ENCODE measurements at regions not wholly inside any gene's neighbourhood (a gene's known extent, or its start where the extent isn't known, plus 50 kb on each side); places are given as distances from the start of the nearest gene placed in this dataset.

DNA sequence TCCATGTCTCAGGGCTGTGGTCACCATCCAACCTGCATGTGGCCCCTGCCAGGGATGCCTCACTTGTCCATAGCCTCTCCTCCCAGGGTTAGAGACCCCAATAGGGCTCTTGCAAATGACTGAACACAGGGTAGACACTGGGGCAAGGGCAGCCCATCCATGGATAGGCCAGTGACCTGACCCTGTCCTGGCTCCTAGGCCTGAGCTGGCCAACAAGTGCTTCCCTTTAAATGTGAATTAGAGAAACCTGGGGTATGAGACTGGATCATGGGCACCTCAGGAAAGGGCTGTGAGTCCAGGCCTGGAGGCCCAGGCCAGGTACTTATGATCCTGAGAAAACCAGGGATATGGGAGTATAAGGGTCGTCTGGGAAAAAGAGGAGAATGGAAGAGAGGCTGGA lies 64.5 kb downstream of the COPS8 start:
- DNase-seq (ENCODE audit: low spot score), result no peak

DNA sequence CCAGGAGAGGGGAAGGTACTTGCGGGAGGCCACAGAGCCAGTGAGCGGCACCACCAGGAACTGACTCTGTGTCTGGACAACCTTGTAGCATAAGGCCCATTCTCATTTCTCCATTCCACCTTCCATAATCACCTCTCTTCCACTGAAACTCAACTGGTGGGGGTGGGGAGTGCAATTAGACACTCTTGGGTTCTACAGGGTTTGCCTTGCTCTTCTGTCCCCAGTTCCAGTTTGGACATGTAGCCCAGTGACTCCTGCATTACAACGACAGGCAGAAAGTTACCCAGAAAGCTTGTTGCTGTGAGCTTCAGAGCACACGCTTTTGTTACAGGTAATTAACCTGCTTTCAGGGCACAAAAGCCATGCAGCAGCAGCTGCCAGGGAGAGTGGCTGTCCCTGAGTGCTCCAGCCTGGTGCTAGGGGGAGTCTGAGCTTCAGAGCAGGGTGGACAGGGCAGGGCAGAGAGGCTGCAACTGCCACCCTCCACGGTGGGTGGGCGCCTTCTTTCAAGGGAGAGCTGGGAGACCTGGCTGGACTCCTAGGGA lies 65.2 kb downstream of the COPS8 start:
- DNase-seq (ENCODE audit: low spot score), result no peak

DNA sequence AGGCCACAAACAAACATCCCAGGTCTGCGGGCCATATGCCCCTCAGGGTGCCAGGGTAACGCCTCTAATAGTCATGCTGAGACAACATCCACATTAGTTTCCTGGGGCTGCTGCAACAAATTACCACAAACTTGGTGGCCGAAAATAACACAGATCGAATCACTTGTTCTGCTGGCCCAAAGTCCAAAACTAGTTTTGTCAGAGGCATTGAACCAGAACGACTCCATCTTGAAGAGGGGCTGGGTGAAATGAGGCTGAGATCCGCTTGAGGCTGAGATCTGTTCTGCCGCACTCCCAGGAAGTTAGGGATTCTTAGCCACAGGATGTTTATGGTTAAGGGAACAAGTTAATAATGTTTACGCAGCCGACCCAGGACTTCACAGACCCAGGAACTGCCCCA lies 66.7 kb downstream of the COPS8 start:
- DNase-seq (ENCODE audit: low spot score), result no peak

DNA sequence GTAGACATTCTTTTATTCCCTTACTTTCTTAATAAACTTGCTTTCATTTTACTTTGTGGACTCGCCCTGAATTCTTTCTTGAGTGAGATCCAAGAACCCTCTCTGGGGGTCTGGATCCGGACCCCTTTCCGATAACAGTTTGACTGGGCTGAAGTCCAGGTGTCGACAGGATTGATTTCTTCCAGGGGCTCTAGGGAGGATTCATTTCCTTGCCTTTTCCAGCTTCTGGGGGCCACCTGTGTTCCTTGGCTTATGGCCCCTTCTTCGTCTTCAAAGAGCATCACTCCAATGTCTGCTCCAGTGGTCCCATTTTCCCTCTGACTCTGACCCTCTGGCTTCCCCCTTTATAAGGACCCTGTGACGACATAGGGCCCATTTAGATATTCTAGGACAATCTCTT lies 67.5 kb downstream of the COPS8 start:
- DNase-seq (ENCODE audit: low spot score), result no peak

DNA sequence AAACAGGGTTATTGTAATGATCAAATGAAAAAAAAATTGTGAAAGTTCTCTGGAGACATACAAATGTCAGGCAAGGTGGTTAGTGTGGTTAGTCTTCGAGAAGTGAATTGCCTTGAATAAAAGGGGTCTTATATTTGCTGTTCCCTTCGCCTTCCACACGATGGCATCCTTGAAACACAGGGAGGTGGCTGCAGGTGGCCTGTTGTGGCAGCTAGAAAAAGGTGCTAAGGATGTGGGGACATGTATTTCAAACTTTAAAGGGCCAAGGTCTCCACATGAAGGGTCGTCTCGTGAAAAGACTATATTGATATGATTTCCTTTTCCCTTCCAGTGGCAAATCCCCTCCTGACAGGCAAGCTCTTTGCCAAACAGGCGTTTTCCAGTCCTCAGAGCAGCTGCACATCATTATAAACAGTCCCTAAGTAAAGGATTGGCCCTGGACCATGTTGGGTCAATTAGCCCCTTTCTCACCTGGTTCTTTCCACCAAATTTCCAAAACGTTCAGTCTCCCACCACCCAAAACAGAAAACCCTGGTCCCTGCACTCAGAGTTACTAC lies 68.5 kb downstream of the COPS8 start:
- DNase-seq (ENCODE audit: low spot score), result peak; percentile 51

DNA sequence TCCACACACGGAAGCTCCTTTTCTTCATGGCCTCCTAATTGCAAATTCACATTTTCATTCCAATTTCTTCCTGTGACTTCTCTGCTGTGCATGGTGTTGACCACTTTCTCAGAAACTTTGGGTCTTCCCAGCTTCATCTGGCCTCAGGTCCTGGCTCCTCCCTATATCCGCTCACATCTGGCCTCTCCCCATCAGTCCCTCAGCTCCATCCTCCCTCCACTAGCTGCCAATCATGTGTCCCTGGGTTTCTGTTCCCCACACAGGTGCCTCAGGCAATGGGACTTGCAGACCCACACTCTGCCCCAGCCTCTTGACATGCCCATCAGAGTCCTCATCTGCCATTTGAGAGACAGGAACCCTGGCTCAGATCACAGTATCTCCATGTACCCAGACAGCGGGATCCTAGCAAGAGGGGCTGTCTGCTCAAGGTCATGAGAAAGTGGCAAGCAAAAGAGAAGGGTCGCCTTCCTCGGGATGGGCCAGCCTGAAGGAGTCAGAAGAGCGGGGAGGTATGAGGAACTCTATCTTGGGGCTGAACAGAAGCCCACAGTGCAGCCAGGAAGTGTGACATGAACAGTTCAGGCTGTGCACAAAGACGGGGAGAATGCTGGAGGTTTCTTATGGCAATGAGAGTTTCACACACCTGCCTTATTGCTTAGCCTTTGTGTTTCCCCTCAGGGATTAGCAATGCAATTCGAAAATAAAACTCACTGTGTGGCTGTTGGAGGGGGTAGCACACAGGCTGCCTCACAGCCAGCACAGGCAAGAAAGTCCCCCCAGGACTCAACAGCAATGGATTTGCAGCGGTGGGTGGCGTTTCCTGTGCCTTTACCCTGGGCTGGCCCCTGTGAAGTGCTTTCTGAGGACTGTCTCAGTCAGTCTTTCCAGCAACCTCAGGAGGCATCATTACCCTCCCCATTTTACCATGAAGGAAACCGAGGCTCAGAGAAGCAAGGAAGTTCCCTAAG lies 69.5 kb downstream of the COPS8 start:
- no peak for DNase-seq (ENCODE audit: low spot score)

DNA sequence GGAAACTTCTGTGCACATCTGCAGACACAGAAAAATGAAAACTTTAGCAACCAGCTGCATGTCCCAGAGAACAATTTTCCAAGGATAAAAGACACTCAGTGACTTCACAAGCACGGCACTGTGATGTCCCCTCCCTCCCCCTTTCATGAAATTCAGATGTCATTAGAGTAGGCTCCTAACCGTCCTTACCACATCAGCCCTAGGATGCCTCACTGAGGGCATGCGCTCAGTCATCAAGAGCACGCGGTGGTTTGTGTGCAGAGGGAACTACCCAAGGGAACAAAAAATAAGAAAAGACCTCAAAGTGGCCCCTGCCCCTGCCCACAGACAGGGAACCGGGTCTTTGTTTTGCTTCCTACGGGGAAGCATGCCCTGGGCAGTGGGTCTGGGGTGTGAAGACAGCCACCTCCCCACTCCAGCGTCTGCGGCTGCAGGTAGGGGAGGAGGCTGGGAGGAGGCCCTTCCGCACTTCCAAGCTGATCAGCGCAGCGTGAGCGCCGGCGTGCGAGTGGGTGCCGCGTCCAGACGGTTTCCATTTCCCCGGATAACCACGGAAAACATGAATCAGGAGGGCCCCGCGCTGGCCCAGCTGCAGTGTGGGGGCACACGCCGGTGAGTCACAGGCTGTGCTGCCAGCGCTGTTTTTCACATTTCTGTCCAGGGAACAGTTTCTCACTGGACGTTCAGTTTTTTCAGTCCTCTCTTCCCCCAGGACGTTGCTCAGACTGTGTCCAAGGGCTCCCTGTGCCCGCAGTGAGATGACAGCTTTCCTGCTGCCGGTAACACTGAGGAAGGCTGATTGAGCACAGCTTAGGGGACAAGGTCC lies 70.6 kb downstream of the COPS8 start:
- DNase-seq (ENCODE audit: low spot score), result no peak

DNA sequence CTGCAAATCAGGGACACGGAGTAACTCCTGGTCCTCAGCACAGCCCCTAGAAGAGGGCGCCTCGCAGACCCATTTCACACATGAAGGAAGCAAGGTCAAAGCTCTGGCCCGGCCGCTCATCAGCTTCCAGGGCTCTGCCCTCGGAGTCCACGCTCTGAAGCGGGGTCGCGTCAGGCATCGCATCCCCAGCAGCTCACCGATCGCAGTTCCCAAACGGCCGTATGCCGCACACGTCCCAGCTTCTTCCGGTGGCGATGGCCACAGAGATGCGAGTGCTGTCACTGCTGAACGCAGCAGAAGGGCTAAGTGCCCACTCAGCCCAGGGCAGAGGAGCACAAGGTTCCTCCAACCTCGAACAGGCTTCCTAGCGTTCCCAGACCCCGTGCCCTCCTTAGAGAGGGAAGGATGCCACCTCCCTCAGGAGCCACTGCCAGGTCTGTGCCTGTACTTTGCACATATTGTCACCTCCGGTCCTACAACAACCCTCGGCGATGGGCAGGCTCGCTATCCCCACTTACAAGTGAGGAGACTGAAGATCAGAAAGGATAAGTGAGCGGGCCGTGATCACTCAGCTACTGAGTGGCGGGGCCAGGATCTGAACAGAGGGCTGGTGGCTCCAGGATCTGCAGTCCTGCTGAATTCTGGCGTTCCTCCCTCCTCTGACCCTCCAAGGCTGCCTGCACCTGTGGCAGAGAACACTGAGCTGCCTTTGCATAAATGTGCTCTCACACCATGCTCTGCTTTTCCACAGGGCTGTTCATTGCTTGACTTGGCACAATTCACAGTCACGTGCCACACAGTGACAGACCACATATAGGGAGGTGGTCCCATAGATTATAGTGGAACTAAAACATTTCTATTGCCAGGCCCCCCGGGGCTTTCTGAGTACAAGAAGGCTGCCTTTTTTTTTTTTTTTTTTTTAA lies 71.4 kb downstream of the COPS8 start:
- DNase-seq (ENCODE audit: low spot score), result no peak

DNA sequence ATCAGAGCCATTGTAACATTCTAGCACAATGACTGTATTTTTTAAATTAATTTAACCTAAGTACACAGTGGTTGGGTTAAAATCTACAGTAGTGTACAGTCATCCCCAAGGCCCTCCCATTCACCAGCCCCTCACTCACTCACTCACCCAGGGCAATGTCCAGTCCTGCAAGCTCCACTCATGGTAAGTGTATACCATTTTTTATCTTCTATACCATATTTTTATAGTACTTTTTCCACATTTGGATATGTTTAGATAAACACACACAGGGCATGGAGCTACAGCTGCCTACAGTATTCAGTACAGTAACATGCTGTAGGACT lies 72.1 kb downstream of the COPS8 start:
- no peak for DNase-seq (ENCODE audit: low spot score)

DNA sequence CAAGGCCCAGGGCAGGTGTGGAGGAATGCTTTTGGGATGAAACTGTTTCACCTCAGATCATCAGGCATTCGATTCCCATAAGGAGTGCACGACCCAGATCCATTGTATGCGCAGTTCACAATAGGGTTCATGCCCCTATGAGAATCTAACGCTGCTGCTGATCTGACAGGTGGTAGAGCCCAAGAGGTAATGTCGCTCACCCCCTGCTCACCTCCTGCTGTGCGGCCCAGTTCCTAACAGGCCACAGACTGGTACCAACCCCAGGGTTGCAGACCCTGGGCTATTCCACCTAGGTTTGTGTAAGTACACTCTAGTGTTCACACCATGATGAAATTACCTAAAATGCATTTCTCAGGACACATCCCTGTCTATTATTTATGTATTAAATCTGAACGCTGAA lies 72.5 kb downstream of the COPS8 start:
- DNase-seq (ENCODE audit: low spot score), result no peak

DNA sequence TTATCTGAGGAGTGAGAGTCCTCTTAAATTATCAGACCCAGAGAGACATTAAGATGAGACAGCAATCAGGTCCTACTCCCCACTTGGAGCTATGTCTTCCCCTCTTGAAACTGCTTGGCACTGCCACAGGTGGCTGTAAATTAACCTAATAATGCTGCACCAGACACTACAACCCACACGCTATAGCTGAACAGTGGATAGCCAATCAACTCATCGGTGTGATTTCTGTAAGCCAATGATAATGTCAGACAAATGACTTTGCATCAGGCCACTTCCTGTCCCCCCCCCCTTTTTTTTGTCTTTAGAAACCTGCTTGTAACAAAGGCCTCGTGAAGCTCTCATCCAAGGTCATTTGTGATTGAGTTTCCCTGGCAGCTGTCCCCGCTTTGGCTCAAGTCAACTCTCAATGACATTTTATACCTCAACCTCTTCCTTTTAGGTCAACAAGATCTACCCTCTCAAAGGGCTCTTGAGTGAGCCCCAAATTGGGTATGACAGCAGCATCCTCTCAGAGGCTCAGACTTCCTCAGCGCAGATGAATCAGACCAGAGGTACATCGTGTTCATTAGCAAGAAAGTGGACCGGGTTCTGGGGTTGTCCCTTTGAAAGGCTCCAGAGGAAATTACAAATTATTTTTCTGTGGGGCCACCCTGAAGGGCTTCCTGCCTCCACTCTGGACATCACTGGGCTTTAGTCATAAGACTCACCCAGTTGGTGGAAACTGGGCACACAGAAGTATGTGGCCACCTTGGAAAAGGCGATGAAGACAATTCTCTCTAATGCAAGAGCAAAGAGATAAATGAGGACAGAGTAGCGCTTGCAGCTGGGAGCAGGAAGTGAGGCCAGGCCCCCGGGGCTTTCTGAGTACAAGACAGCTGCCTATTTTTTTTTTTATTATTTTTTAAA lies 73.6 kb downstream of the COPS8 start:
- DNase-seq (ENCODE audit: low spot score), result no peak

DNA sequence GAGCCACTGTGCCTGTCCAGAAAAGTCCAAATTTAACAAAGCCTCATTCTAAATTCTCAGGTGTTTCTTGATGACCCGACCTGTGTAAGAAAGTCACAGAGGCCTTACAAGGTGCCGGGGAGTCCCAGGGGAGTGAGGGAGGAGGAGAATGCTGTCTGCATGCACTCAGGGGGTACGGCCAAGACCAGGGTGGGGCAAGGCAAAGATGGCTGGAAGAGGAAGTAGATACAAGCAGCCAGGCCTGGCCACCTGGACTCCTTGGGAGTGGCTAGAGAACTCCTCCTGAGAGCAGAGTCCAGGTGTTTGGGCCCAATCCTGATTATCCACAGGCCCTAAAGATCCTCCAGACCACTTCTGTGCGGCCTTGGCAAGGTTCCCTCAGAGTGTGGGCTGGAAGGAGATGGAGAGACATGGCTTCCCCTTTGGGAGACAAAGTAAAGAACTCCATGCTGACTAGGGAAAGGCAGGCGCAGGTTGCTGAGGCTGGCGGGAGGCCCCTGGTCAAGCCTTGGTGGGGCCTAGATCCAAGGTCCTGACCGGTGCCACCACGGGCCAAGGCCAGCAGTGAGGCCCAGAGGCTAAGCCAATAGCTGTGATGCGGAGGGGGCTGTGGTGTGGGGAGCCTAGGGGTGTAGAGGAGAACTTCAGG lies 74.7 kb downstream of the COPS8 start:
- no peak for DNase-seq (ENCODE audit: low spot score)

DNA sequence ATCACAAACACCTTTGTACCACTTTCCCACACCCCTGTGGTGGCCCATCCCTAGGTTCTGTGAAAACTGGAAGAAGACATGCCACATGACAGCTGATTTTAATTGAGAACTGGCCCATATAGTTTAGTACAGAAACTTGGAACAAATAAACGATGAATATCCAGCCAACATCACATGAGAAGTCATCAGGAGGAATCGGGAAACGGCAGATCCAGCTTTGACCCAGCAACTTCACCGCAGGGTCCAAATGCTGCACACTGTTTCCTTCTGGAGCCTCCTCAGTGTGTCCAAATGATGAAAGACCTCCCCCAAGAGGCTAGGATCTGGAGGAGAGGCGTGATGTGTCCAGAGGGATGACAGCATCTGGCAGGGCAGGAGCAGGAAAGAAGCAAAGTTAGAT lies 75.5 kb downstream of the COPS8 start:
- DNase-seq (ENCODE audit: low spot score), result no peak

DNA sequence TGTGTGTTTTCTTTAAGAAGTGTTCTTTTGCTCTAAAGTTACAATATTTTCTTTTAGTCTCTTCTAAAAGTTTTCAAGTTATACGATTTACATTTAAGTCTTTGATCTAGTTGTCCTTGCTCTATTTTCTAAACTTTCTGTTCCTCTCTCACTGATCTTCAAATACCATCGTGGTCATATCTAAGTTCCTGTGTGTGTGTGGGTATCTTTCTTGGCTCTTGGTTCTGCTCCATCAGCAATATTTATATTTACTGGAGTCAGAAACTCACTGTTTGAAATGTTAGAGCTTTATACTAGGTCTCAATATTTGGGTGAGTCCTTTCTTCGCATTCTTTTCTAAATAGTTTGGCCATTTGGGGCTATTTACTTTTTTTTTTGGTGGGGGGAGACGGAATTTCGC lies 77.3 kb downstream of the COPS8 start:
- no peak for DNase-seq (ENCODE audit: low spot score)

DNA sequence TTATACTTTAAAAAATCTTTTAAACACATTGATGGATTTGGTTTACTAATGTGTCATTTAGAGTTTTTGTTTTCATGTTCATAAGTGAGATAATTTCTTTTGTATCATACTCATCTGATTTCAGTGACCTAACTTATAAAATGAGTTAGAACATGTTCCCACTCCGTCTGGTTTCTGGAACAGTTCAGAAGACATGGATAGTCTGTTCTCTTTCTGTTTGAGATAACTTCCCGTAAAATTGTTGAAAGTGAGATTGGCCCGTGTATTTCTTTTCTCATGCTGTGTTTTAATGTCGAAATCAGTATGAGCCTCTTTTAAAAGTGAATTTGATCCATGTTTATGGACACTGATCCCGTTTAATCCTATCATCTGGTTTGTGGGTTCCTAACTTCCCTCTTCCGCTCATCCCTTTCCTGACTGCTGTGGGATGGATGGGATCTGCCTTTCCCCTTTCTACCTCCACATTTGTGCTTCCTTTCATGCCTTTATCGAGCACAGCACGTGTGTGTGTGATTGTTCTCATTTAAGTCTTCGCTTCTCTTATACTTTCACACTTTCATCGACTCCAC lies 78.9 kb downstream of the COPS8 start:
- no peak for DNase-seq (ENCODE audit: low spot score)

DNA sequence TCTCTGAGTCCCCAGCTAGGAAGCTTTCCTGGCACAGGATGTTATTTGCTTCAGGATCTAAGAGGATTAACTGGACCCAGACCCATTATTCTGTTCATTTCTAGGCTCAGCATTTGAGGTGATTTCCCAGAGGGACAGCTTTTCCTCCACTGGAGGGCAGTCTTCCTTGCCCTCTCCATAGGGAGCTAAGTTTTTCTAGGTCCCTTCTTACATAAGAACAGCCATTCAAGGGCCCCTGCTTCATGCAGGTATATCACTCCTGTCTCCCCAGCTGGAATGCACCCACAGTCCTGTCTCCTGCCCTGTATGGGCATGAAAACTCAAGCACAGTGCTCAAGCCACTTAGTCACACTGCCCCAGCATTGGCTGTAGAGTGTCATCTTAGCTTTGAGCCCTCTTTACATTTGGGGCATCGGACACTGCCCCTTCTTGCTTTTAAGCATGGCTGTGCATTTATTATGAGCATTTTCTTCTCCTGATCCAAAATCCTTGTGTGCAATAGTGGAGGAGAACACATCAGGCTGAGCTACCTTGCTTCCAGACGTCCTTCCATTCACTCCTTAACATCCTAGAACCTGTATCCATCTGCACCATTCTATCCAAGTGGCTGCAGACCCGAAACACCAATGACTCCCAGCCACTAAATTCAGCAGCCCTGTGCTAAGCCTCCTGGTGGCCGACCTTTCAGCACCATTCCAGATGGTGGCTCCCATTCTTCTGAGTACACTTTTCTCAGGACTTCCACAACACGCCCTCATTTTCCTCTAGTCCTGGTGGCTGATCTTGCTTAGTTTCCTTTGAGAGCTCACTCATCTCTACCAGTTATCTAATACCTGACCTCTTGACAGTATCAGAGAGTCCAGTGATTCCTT lies 80.0 kb downstream of the COPS8 start:
- DNase-seq (ENCODE audit: low spot score), result peak; percentile 30

DNA sequence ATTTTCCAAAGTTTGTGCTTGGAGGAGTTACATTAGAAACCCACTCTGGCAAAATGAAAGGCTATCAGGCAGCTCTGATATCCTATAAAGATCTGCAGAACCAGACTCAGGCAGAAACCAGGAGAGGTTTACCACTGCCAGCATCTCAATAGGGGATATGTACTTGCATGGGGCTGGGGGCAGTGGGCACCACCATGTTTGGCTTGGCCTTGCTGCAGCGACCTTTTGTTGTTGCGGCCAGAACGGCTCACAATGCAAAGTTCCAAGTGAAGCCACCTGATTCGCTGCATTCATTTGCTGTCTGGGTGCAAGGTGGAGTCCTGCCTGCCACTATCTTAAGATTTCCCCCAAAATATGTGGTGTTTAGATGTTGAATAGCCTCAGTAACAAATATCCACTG lies 81.3 kb downstream of the COPS8 start:
- no peak for DNase-seq (ENCODE audit: low spot score)

DNA sequence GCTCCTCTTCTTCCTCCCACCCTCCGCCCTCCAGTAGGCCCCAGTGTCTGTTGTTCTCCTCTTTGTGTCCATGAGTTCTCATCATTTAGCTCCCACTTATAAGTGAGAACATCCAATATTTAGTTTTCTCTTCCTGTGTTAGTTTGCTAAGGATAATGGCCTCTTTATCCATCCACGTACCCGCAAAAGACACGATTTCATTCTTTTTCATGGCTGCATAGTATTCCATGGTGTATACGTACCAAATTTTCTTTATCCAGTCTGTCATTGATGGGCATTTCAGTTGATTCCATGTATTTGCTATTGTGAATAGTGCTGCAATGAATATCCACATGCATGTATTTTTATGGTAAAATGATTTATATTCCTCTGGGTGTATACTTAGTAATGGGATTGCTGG lies 82.2 kb downstream of the COPS8 start:
- DNase-seq (ENCODE audit: low spot score), result no peak
